Smooth muscle cell (in vitro differentiated cells): ENCODE measurements at regions not wholly inside any gene's neighbourhood (a gene's known extent, or its start where the extent isn't known, plus 50 kb on each side); places are given as distances from the start of the nearest gene placed in this dataset.
A peak's percentile ranks its signal among the peaks of the same experiment; 100 is the strongest.

Experiments used
- DNase-seq: peaks from one replicate; lab custom pipeline; 2025; ENCODE audit not compliant: unreplicated experiment; lab: John Stamatoyannopoulos, UW
- H2AFZ ChIP-seq: fragments of 200-600 bp; sonication (generic); 2 replicates; pipeline ENCODE4 v1.6.0; 2016; ENCODE audit warnings: antibody characterized with exemption, low read depth, mild to moderate bottlenecking
- H3F3A ChIP-seq: fragments of 200-600 bp; sonication (generic); 2 replicates; pipeline ENCODE4 v1.6.0; 2017; ENCODE audit warnings: antibody characterized with exemption, low read depth
- H3K27ac ChIP-seq: fragments of 200-600 bp; sonication (generic); 2 replicates; pipeline ENCODE4 v1.5.1; 2016; ENCODE audit warnings: low read depth, mild to moderate bottlenecking
- H3K27me3 ChIP-seq: fragments of 200-600 bp; sonication (generic); 2 replicates; pipeline ENCODE4 v1.6.1; 2016; ENCODE audit warnings: low read depth, mild to moderate bottlenecking
- H3K36me3 ChIP-seq: fragments of 200-600 bp; sonication (generic); 2 replicates; pipeline ENCODE4 v1.5.1; 2016; ENCODE audit warnings: low read depth
- H3K4me1 ChIP-seq: fragments of 200-600 bp; sonication (generic); 2 replicates; pipeline ENCODE4 v1.5.1; 2016; ENCODE audit warnings: low read depth
- H3K4me2 ChIP-seq: fragments of 200-600 bp; sonication (generic); 2 replicates; pipeline ENCODE4 v1.6.0; 2016; ENCODE audit warnings: mild to moderate bottlenecking
- H3K4me3 ChIP-seq: fragments of 200-600 bp; sonication (generic); 2 replicates; pipeline ENCODE4 v1.5.1; 2016; ENCODE audit warnings: mild to moderate bottlenecking
- H3K79me2 ChIP-seq: fragments of 200-600 bp; sonication (generic); 2 replicates; pipeline ENCODE4 v1.6.0; 2016; ENCODE audit warnings: low read depth, mild to moderate bottlenecking
- H3K9ac ChIP-seq: fragments of 200-600 bp; sonication (generic); 2 replicates; pipeline ENCODE4 v1.6.0; 2016; ENCODE audit warnings: low read depth
- H3K9me3 ChIP-seq: fragments of 200-600 bp; sonication (generic); replicated peaks from 2 replicates; pipeline ENCODE4 v1.5.1; 2016; ENCODE audit warnings: low read depth
- H4K20me1 ChIP-seq: fragments of 200-600 bp; sonication (generic); 2 replicates; pipeline ENCODE4 v1.6.0; 2016; ENCODE audit warnings: low read depth
- CTCF ChIP-seq: fragments of 200-600 bp; sonication (generic); IDR thresholded peaks from 2 replicates; pipeline ENCODE4 v1.5.1; 2017; ENCODE audit warnings: borderline replicate concordance, mild to moderate bottlenecking, antibody characterized with exemption; ENCODE audit not compliant: insufficient read depth, poor library complexity, severe bottlenecking
- WGBS: methylation state at CpG from one replicate; pipeline ENCODE4 v1.1.7; 2016; ENCODE audit warnings: low lambda C conversion rate; 5-methylcytosine and 5-hydroxymethylcytosine counted together

GRCh38 chr1:17904290-17904689, 149.2 kb downstream of the ACTL8 start:
- Histone ChIP-seq H3K27me3 (peaks cover 43% of the 10 kb centered on the region), H3K9ac (no peak overlapping the region), H3K9me3 (no peaks in the 10 kb centered on the region), H3K79me2 (no peaks in the 10 kb centered on the region), H3K4me3 (no peak overlapping the region), H4K20me1 (no peaks in the 10 kb centered on the region), H3K4me1 (no peaks in the 10 kb centered on the region), H3K4me2 (no peak overlapping the region), H3K36me3 (no peaks in the 10 kb centered on the region), H2AFZ (no peak overlapping the region), H3F3A (no peaks in the 10 kb centered on the region), H3K27ac (no peak overlapping the region)
- TF ChIP-seq CTCF: no peak
- WGBS: 81% methylated on average over 5 of the region's 5 CpGs
- no peak for DNase-seq

GRCh38 chr1:17907999-17908398, 152.9 kb downstream of the ACTL8 start:
- H3K27ac ChIP-seq: no peak overlapping the region
- H2AFZ ChIP-seq: no peak overlapping the region
- no peak for DNase-seq
- no peaks in the 10 kb centered on the region for H3K36me3 ChIP-seq
- no peaks in the 10 kb centered on the region for H3K4me1 ChIP-seq
- no peaks in the 10 kb centered on the region for H3K79me2 ChIP-seq
- no peaks in the 10 kb centered on the region for H3F3A ChIP-seq
- no peaks in the 10 kb centered on the region for H4K20me1 ChIP-seq
- no peaks in the 10 kb centered on the region for H3K9me3 ChIP-seq
- H3K27me3 ChIP-seq: peaks cover 40% of the 10 kb centered on the region
- no peak overlapping the region for H3K4me3 ChIP-seq
- WGBS: 84% methylated on average over 3 of the region's 3 CpGs
- H3K4me2 ChIP-seq: no peak overlapping the region
- no peak for TF ChIP-seq CTCF
- no peak overlapping the region for H3K9ac ChIP-seq

GRCh38 chr1:17908945-17909344, 153.8 kb downstream of the ACTL8 start:
- H3K27ac ChIP-seq: no peak overlapping the region
- no peak overlapping the region for H3K9ac ChIP-seq
- no peak overlapping the region for H2AFZ ChIP-seq
- H4K20me1 ChIP-seq: no peaks in the 10 kb centered on the region
- no peaks in the 10 kb centered on the region for H3K4me1 ChIP-seq
- no peaks in the 10 kb centered on the region for H3K36me3 ChIP-seq
- H3K4me2 ChIP-seq: no peak overlapping the region
- no peaks in the 10 kb centered on the region for H3F3A ChIP-seq
- no peak for TF ChIP-seq CTCF
- no peak for DNase-seq
- H3K27me3 ChIP-seq: peaks cover 43% of the 10 kb centered on the region
- no peaks in the 10 kb centered on the region for H3K79me2 ChIP-seq
- no peak overlapping the region for H3K4me3 ChIP-seq
- no peaks in the 10 kb centered on the region for H3K9me3 ChIP-seq

GRCh38 chr1:17909634-17910033, 154.5 kb downstream of the ACTL8 start:
- Histone ChIP-seq H2AFZ (no peak overlapping the region), H3F3A (no peaks in the 10 kb centered on the region), H3K27ac (no peak overlapping the region), H3K9me3 (no peaks in the 10 kb centered on the region), H3K27me3 (peaks cover 46% of the 10 kb centered on the region), H3K79me2 (no peaks in the 10 kb centered on the region), H3K4me2 (no peak overlapping the region), H3K9ac (no peak overlapping the region), H3K4me1 (no peaks in the 10 kb centered on the region), H4K20me1 (no peaks in the 10 kb centered on the region), H3K4me3 (no peak overlapping the region), H3K36me3 (no peaks in the 10 kb centered on the region)
- WGBS: 39% methylated on average over 4 of the region's 4 CpGs
- peak; percentile 9 for TF ChIP-seq CTCF
- DNase-seq: no peak
